ENCODE measurements at regions not wholly inside any gene's neighbourhood (a gene's known extent, or its start where the extent isn't known, plus 50 kb on each side); places are given as distances from the start of the nearest gene placed in this dataset.

DNA sequence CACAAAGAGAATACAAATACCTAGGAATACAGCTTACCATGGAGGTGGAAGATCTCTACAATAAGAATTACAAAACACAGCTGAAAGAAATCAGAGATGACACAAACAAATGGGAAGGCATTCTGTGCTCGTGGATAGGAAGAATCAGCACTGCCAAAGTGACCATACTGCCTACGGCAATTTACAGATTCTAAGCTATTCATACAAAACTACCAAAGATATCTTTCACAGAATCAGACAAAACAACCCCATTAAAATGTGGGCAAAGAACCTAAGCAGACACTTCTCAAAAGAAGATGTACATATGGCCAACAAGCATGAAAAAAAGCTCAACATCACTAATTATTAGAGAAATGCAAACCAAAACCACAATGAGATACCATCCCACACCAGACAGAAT lies 133.2 kb upstream of the SSTR4 start:
- TF ChIP-seq, protein P1, sequence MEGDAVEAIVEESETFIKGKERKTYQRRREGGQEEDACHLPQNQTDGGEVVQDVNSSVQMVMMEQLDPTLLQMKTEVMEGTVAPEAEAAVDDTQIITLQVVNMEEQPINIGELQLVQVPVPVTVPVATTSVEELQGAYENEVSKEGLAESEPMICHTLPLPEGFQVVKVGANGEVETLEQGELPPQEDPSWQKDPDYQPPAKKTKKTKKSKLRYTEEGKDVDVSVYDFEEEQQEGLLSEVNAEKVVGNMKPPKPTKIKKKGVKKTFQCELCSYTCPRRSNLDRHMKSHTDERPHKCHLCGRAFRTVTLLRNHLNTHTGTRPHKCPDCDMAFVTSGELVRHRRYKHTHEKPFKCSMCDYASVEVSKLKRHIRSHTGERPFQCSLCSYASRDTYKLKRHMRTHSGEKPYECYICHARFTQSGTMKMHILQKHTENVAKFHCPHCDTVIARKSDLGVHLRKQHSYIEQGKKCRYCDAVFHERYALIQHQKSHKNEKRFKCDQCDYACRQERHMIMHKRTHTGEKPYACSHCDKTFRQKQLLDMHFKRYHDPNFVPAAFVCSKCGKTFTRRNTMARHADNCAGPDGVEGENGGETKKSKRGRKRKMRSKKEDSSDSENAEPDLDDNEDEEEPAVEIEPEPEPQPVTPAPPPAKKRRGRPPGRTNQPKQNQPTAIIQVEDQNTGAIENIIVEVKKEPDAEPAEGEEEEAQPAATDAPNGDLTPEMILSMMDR (IDR thresholded peaks at IDR 0.05; ENCODE audit: insufficient read depth, low read length, poor library complexity, severe bottlenecking) = no peak
- TF ChIP-seq EZH2phosphoT487 (conservative IDR thresholded peaks at IDR 0.05; ENCODE audit: low read length) = no peak

Measured in SU-DHL-6 (cell line).